PC-9 (cell line): ENCODE measurements at regions not wholly inside any gene's neighbourhood (a gene's known extent, or its start where the extent isn't known, plus 50 kb on each side); places are given as distances from the start of the nearest gene placed in this dataset.
"Not testable (repeated sequence)": the region's sequence is repeated elsewhere in the genome, so short reads cannot be mapped to it uniquely, and the experiment has no call there.

ENCODE experiments used
- EZH2 ChIP-seq: fragments of 200-600 bp; sonication (generic); IDR thresholded peaks from 2 replicates; pipeline ENCODE4 v1.8.0; 2017; ENCODE audit warnings: antibody characterized with exemption, low read depth
- TF ChIP-seq, protein P1 (sequence below): fragments of 200-600 bp; sonication (generic); conservative IDR thresholded peaks from 2 replicates; pipeline ENCODE4 v1.6.1; 2017; ENCODE audit warnings: mixed run types, antibody characterized with exemption, mild to moderate bottlenecking, moderate library complexity

DNA sequence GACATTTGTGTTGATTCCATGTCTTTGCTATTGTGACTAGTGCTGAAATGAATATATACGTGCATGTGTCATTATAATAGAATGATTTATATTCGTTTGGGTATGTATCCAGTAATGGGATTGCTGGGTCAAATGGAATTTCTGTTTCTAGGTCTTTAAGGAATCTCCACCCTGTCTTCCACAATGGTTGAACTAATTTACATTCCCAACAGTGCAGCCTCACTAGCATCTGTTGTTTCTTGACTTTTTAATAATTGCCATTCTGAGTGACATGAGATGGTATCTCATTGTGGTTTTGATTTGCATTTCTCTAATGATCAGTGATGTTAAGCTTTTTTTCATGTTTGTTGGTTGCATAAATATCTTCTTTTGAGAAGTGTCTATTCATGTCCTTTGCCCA is 291.2 kb downstream of the FAT4 start:
- TF ChIP-seq, protein P1, sequence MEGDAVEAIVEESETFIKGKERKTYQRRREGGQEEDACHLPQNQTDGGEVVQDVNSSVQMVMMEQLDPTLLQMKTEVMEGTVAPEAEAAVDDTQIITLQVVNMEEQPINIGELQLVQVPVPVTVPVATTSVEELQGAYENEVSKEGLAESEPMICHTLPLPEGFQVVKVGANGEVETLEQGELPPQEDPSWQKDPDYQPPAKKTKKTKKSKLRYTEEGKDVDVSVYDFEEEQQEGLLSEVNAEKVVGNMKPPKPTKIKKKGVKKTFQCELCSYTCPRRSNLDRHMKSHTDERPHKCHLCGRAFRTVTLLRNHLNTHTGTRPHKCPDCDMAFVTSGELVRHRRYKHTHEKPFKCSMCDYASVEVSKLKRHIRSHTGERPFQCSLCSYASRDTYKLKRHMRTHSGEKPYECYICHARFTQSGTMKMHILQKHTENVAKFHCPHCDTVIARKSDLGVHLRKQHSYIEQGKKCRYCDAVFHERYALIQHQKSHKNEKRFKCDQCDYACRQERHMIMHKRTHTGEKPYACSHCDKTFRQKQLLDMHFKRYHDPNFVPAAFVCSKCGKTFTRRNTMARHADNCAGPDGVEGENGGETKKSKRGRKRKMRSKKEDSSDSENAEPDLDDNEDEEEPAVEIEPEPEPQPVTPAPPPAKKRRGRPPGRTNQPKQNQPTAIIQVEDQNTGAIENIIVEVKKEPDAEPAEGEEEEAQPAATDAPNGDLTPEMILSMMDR = not testable (repeated sequence)
- not testable (repeated sequence) for TF ChIP-seq EZH2
